Kidney (tissue), 13 donors: ENCODE measurements at regions not wholly inside any gene's neighbourhood (a gene's known extent, or its start where the extent isn't known, plus 50 kb on each side); places are given as distances from the start of the nearest gene placed in this dataset.

Source experiments
- DNase-seq, 5 donors: peaks; one replicate each; pipeline ENCODE4 v3.0.0-alpha.2; 2013 to 2020
- FAIRE-seq: peaks from 2 replicates; lab custom pipeline; 2012; peaks lifted over from hg19 to GRCh38; lab: Jason Lieb, UNC
- H3K27ac ChIP-seq, 2 donors: one replicate each; pipeline ENCODE4 v1.7.0; 2013; ENCODE audit warnings: low read depth in 2 of 2, low read length in 2 of 2, inconsistent platforms in 1 of 2
- H3K27me3 ChIP-seq: one replicate; pipeline ENCODE4 v1.7.1; 2013; ENCODE audit warnings: low read length, inconsistent platforms; ENCODE audit not compliant: control insufficient read depth, insufficient read depth
- H3K36me3 ChIP-seq, 3 donors: one replicate each; pipeline versions ENCODE4 v1.7.0 to v1.7.1; 2013; ENCODE audit warnings: low read length in 3 of 3, control low read depth in 1 of 3, inconsistent platforms in 1 of 3; ENCODE audit not compliant: insufficient read depth in 3 of 3, control insufficient read depth in 2 of 3
- H3K4me1 ChIP-seq, 3 donors: one replicate each; pipeline versions ENCODE4 v1.7.0 to v1.7.1; 2013; ENCODE audit warnings: low read length in 3 of 3, inconsistent platforms in 1 of 3, low read depth in 1 of 3; ENCODE audit not compliant: control insufficient read depth in 2 of 3, insufficient read depth in 2 of 3
- H3K4me3 ChIP-seq, 3 donors: one replicate each; pipeline versions ENCODE4 v1.7.0 to v1.8.1; 2013; ENCODE audit warnings: low read length in 3 of 3, control low read depth in 1 of 3, inconsistent platforms in 1 of 3
- H3K9ac ChIP-seq, 3 donors: one replicate each; pipeline versions ENCODE4 v1.7.0 to v1.7.1; 2013; ENCODE audit warnings: low read length in 3 of 3, control low read depth in 1 of 3, inconsistent platforms in 1 of 3
- H3K9me3 ChIP-seq, 3 donors: one replicate each; pipeline versions ENCODE4 v1.7.0 to v1.7.1; 2013; ENCODE audit warnings: low read length in 3 of 3, control low read depth in 1 of 3, inconsistent platforms in 1 of 3; ENCODE audit not compliant: control insufficient read depth in 2 of 3, insufficient read depth in 1 of 3
- intact Hi-C: fragments of 100-400 bp; cut with DNase I; formaldehyde crosslinking; loops from one replicate; pipeline ENCODE4 v1.11.1; 2022
- TF ChIP-seq, protein P1 (sequence below): IDR thresholded peaks from 3 replicates; pipeline ENCODE4 v1.5.1; 2012; ENCODE audit warnings: mild to moderate bottlenecking, moderate library complexity, borderline replicate concordance; ENCODE audit not compliant: insufficient read depth; ENCODE audit errors: extremely low read depth
- donor health status: control.
- donor health status: control.
- donor health status: control.
- donor health status: control.
- donor health status: control.
- donor health status: DM: yes; HTN: yes; CAD: no.
- donor health status: Normal renal cell carcinoma (clear cell type).

DNA sequence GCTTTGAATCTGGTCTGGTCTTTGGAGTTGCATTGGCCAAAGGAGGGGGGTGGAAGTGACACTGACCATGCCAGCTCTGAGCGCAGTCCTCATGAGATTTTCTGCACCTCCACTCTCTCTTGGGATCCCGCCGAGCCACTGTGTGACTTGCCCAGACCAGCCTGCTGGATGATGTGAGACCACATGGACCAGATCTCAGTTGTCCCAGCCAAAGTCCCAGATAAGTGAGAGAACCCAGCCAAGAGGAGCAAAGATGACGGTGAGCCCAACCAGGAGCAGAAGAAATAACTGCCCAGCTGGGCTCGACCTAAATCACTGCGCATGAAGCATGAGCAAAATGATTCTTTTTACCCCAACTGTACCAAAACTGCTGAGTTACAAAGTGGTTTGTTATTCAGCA lies 96.5 kb upstream of the ERCC4 start:
- intact Hi-C loops, result no loop called here

DNA sequence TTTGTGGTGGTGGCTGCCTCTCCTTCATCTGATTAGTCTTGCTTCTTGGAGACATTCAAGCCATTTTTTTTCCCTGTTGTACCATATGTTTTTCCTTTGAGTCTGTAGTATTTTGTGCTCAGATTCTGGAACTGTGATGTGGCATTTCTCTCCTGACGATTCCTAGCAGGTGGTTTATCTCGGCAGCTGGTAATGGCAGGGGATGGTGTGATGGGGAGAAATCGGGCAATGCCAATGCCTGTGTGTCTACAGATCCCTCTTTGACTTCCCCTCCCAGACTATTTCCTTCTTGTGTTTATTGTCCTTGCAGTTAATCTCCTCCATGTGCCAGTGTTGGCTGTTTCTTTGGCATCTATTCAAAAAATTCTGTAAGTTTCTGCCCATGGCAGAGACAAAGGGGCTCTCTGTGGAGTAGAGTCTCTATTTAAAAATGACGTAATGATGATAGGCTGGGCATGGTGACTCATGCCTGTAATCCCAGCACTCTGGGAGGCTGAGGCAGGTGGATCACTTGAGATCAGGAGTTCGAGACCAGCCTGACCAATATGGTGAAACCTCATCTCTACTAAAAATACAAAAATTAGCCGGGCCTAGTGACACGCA lies 90.2 kb upstream of the ERCC4 start:
- H3K27me3 ChIP-seq, result no peaks in the 10 kb centered on the region
- H3K4me1 ChIP-seq, result no peaks in the 10 kb centered on the region
- intact Hi-C loops, result no loop called here
- no peak overlapping the region for H3K27ac ChIP-seq
- TF ChIP-seq, protein P1, sequence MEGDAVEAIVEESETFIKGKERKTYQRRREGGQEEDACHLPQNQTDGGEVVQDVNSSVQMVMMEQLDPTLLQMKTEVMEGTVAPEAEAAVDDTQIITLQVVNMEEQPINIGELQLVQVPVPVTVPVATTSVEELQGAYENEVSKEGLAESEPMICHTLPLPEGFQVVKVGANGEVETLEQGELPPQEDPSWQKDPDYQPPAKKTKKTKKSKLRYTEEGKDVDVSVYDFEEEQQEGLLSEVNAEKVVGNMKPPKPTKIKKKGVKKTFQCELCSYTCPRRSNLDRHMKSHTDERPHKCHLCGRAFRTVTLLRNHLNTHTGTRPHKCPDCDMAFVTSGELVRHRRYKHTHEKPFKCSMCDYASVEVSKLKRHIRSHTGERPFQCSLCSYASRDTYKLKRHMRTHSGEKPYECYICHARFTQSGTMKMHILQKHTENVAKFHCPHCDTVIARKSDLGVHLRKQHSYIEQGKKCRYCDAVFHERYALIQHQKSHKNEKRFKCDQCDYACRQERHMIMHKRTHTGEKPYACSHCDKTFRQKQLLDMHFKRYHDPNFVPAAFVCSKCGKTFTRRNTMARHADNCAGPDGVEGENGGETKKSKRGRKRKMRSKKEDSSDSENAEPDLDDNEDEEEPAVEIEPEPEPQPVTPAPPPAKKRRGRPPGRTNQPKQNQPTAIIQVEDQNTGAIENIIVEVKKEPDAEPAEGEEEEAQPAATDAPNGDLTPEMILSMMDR, result no peak
- H3K4me3 ChIP-seq, result no peak overlapping the region
- no peak overlapping the region for H3K9ac ChIP-seq
- no peaks in the 10 kb centered on the region for H3K9me3 ChIP-seq
- FAIRE-seq, result no peak
- DNase-seq, result no peak
- no peaks in the 10 kb centered on the region for H3K36me3 ChIP-seq

More for the DNA sequence above, 96.5 kb upstream of the ERCC4 start:
- TF ChIP-seq, protein P1, result no peak
- no peaks in the 10 kb centered on the region for H3K9me3 ChIP-seq
- FAIRE-seq, result no peak
- H3K36me3 ChIP-seq, result no peaks in the 10 kb centered on the region
- H3K4me3 ChIP-seq, result no peak overlapping the region
- DNase-seq, result no peak
- no peak overlapping the region for H3K27ac ChIP-seq
- no peak overlapping the region for H3K9ac ChIP-seq
- no peaks in the 10 kb centered on the region for H3K4me1 ChIP-seq
- H3K27me3 ChIP-seq, result no peaks in the 10 kb centered on the region

DNA sequence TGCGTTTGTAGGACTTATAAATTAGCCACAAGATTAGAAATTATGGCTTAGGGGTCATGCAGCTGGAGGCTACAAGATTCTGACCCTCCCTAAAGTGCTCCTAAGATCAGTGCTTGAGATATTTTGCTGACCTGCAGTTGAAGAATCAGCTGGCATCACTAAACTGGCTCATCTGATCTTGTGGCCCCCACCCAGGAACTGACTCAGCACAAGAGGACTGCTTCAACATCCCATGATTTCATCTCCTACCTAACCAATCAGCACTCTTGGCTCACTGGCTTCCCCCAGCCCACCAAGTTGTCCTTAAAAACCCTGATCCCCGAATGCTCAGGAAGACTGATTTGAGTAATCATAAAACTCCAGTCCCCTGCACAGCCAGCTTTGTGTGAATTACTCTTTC lies 86.4 kb upstream of the ERCC4 start:
- no peak overlapping the region for H3K4me3 ChIP-seq
- no peaks in the 10 kb centered on the region for H3K4me1 ChIP-seq
- H3K36me3 ChIP-seq, result no peaks in the 10 kb centered on the region
- TF ChIP-seq, protein P1, result no peak
- DNase-seq (no peak), FAIRE-seq (no peak)
- H3K27ac ChIP-seq, result no peak overlapping the region
- H3K9me3 ChIP-seq, result no peaks in the 10 kb centered on the region
- no peaks in the 10 kb centered on the region for H3K27me3 ChIP-seq
- intact Hi-C loops, result no loop called here
- H3K9ac ChIP-seq, result no peak overlapping the region

DNA sequence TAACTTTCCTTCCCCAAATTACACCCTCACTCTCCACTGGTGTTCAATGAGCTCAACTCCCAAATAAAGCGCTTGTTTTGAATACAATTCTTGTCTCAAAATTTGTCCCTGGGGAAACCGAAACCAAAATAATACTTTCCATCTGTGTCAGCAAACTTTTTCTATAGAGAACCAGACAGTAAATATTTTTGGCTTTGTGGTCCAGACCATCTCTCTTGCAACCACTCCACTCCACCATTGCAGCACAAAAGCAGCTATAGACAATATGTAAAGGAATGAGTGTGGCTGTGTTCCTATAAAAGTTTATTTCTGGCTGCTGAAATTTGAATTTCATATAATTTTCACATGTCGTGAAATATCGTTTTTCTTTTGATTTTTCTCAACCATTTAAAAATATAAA lies 84.6 kb upstream of the ERCC4 start:
- H3K4me1 ChIP-seq, result no peaks in the 10 kb centered on the region
- no peaks in the 10 kb centered on the region for H3K9me3 ChIP-seq
- H3K27ac ChIP-seq, result no peak overlapping the region
- TF ChIP-seq, protein P1, result no peak
- H3K9ac ChIP-seq, result no peak overlapping the region
- no peaks in the 10 kb centered on the region for H3K27me3 ChIP-seq
- no peak overlapping the region for H3K4me3 ChIP-seq
- H3K36me3 ChIP-seq, result no peaks in the 10 kb centered on the region
- DNase-seq (no peak), FAIRE-seq (no peak)
- intact Hi-C loops, result no loop called here
